ENCODE measurements at regions not wholly inside any gene's neighbourhood (a gene's known extent, or its start where the extent isn't known, plus 50 kb on each side); places are given as distances from the start of the nearest gene placed in this dataset.

GRCh38 chr12:9343731-9344130 lies 135.5 kb upstream of the PZP start:
- TF ChIP-seq, protein P1, sequence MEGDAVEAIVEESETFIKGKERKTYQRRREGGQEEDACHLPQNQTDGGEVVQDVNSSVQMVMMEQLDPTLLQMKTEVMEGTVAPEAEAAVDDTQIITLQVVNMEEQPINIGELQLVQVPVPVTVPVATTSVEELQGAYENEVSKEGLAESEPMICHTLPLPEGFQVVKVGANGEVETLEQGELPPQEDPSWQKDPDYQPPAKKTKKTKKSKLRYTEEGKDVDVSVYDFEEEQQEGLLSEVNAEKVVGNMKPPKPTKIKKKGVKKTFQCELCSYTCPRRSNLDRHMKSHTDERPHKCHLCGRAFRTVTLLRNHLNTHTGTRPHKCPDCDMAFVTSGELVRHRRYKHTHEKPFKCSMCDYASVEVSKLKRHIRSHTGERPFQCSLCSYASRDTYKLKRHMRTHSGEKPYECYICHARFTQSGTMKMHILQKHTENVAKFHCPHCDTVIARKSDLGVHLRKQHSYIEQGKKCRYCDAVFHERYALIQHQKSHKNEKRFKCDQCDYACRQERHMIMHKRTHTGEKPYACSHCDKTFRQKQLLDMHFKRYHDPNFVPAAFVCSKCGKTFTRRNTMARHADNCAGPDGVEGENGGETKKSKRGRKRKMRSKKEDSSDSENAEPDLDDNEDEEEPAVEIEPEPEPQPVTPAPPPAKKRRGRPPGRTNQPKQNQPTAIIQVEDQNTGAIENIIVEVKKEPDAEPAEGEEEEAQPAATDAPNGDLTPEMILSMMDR (IDR thresholded peaks at IDR 0.05; ENCODE audit: low read length): no peak
- TF ChIP-seq EZH2 (IDR thresholded peaks at IDR 0.05; ENCODE audit: borderline replicate concordance, low read length): no peak
